Astrocyte (in vitro differentiated cells and primary cell): ENCODE measurements at regions not wholly inside any gene's neighbourhood (a gene's known extent, or its start where the extent isn't known, plus 50 kb on each side); places are given as distances from the start of the nearest gene placed in this dataset.

Experiments
- CTCF ChIP-seq: IDR thresholded peaks from 2 replicates; pipeline ENCODE4 v1.5.1; 2011; ENCODE audit warnings: low read depth, mild to moderate bottlenecking, inconsistent platforms, low read length, moderate library complexity; ENCODE audit not compliant: insufficient read depth
- EZH2 ChIP-seq: IDR thresholded peaks from 2 replicates; pipeline ENCODE4 v1.6.1; 2012; ENCODE audit warnings: mild to moderate bottlenecking, low read length, inconsistent platforms; ENCODE audit not compliant: insufficient read depth

GRCh38 chr12:97716356-97716755 is 253.8 kb downstream of the RMST start:
- no peak for TF ChIP-seq CTCF
- no peak for TF ChIP-seq EZH2
